C4-2B (cell line): ENCODE measurements at regions not wholly inside any gene's neighbourhood (a gene's known extent, or its start where the extent isn't known, plus 50 kb on each side); places are given as distances from the start of the nearest gene placed in this dataset.

ENCODE experiments used
- CTCF ChIP-seq: fragments of 450-650 bp; conservative IDR thresholded peaks from 2 replicates; pipeline ENCODE4 v1.5.1; 2017; ENCODE audit warnings: mild to moderate bottlenecking
- ZFX ChIP-seq: fragments of 450-650 bp; IDR thresholded peaks from 2 replicates; pipeline ENCODE4 v1.6.1; 2017

GRCh38 chr2:56688661-56689060, 504.9 kb downstream of the CCDC85A start:
- no peak for TF ChIP-seq CTCF
- no peak for TF ChIP-seq ZFX
